ENCODE measurements at regions not wholly inside any gene's neighbourhood (a gene's known extent, or its start where the extent isn't known, plus 50 kb on each side); places are given as distances from the start of the nearest gene placed in this dataset.

DNA sequence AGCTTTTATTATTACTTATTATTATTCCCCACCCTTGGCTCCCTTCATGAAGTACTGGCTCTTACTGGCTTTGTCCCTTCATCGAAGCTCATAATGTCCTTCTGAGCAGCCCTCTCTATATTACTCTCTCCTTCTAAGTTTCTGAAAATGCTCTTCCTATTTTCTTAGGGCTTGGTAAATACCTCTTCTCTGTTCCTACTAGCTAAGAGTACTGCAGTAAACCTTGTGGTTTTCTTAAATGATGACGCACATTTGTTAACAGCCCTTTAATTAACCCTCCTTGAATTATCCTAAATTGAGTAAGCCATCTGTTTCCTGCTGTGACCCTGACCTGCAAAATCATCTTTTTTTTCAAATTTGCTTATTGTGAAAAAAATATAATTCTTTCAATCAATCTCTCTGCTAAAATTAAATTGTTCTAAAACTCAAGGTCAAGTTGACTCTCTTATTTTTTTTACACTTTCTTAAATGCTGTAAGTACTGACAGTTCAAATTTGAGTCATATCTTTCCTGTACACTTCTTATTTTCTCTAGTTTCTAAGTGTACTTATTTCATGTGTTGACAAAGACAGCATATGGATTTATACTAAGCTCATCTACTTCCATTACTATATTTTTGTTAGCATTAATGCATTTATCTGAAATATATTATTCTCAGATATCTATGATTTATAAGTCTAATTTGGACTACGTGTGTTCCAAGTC is 148.9 kb downstream of the ADAM29 start:
- H3K9me3 Mint-ChIP-seq = no peaks in the 10 kb centered on the region
- TF ChIP-seq, protein P1, sequence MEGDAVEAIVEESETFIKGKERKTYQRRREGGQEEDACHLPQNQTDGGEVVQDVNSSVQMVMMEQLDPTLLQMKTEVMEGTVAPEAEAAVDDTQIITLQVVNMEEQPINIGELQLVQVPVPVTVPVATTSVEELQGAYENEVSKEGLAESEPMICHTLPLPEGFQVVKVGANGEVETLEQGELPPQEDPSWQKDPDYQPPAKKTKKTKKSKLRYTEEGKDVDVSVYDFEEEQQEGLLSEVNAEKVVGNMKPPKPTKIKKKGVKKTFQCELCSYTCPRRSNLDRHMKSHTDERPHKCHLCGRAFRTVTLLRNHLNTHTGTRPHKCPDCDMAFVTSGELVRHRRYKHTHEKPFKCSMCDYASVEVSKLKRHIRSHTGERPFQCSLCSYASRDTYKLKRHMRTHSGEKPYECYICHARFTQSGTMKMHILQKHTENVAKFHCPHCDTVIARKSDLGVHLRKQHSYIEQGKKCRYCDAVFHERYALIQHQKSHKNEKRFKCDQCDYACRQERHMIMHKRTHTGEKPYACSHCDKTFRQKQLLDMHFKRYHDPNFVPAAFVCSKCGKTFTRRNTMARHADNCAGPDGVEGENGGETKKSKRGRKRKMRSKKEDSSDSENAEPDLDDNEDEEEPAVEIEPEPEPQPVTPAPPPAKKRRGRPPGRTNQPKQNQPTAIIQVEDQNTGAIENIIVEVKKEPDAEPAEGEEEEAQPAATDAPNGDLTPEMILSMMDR (conservative IDR thresholded peaks at IDR 0.05) = no peak
- no peak for DNase-seq (ENCODE audit: low read depth, low spot score)
- H3K36me3 Mint-ChIP-seq (ENCODE audit: low read depth) = no peaks in the 10 kb centered on the region
- peaks cover 5% of the 10 kb centered on the region for H3K4me1 Mint-ChIP-seq
- no peak overlapping the region for H3K27ac Mint-ChIP-seq (ENCODE audit: unreplicated experiment)
- no peaks in the 10 kb centered on the region for H3K27me3 Mint-ChIP-seq (ENCODE audit: low read depth)
- H3K4me3 Mint-ChIP-seq = no peak overlapping the region

DNA sequence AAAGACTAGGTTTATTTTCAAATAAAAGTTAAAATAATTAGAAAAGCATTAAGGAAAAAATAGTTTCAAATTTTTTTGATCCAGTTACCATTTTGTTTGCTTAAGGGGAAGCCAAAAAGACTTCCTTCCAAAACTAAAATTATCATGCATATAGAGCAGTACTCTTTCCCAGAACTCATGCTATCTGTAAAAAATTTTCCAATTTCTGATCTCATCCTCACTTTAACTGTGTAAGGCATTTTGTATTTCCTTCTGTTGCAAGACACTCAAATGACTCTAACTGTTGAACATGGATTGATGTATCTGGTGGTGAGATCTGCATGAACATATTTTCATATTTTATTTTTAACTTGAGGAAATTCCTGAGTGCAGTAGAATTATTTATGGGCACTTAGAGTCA is 150.1 kb downstream of the ADAM29 start:
- no peak overlapping the region for H3K27ac Mint-ChIP-seq (ENCODE audit: unreplicated experiment)

DNA sequence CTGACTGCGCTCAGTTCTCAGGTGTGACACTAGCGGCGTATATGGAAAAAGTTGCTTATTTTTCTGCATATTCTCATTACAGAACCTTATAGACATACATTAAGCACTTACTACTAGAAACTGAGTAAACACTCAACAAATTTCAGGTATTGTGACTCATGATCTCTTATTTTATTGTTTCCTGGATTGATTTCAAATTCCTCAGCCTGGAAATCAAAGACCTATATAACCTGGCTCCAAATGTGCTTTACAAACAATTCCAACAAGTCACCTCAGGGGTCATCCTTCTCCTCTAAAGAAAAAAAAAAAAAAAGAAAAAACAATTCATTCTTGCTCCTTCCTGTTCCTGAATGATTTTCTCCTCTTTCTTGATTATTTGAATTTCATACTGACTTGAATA is 152.3 kb downstream of the ADAM29 start:
- no peak for DNase-seq (ENCODE audit: low read depth, low spot score)
- Mint-ChIP-seq H3K4me3 (no peak overlapping the region), H3K36me3 (ENCODE audit: low read depth) (no peaks in the 10 kb centered on the region), H3K4me1 (peaks cover 5% of the 10 kb centered on the region), H3K27me3 (ENCODE audit: low read depth) (no peaks in the 10 kb centered on the region), H3K27ac (ENCODE audit: unreplicated experiment) (no peak overlapping the region), H3K9me3 (peaks cover 5% of the 10 kb centered on the region)
- TF ChIP-seq, protein P1 (conservative IDR thresholded peaks at IDR 0.05) = no peak

More for the DNA sequence above, 150.1 kb downstream of the ADAM29 start:
- Mint-ChIP-seq H3K4me1 (peaks cover 5% of the 10 kb centered on the region), H3K27me3 (ENCODE audit: low read depth) (no peaks in the 10 kb centered on the region), H3K9me3 (no peaks in the 10 kb centered on the region), H3K4me3 (no peak overlapping the region), H3K36me3 (ENCODE audit: low read depth) (no peaks in the 10 kb centered on the region)
- TF ChIP-seq, protein P1 (conservative IDR thresholded peaks at IDR 0.05) = no peak
- no peak for DNase-seq (ENCODE audit: low read depth, low spot score)

DNA sequence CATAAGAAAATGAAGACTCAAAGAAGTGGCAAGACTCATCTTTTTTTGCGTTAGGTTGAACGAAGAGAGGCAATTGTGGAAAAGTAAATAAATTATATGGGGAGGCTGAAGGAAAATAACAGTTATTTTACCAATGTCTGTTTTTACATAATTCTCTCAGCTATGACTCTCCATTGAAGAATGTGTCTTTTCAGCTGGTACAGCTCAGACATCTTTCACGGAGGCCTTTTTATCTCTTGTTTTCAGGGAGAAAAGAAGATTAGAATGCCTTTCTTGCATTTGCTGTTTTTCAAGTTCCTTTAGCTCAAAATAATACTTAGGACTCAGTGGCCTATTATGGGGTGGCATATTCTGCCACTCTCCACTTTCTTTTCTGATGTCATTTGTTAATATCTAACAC is 153.0 kb downstream of the ADAM29 start:
- Mint-ChIP-seq H3K27me3 (ENCODE audit: low read depth) (no peaks in the 10 kb centered on the region), H3K27ac (ENCODE audit: unreplicated experiment) (no peak overlapping the region), H3K4me1 (peaks cover 5% of the 10 kb centered on the region), H3K4me3 (no peak overlapping the region), H3K9me3 (peaks cover 5% of the 10 kb centered on the region), H3K36me3 (ENCODE audit: low read depth) (no peaks in the 10 kb centered on the region)
- no peak for DNase-seq (ENCODE audit: low read depth, low spot score)
- TF ChIP-seq, protein P1 (conservative IDR thresholded peaks at IDR 0.05) = no peak

DNA sequence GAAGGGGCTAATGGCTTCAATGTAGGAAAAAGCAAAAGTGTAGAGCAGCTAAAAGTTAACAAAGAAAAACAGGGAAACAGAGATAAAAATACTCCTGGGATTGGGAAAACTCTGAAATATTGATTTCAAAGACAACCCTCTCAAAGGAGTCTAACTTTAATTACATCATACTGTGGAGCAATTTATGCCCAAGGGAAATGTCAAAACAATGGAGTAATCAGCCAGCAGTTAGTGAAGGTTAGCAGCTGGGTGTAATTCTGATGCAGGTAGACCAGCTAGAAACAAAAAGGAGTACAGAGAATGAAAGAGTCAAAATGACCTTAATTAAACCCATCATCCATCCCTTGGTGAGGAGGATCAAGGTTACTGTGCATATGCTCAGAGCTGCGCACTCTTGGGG is 169.0 kb downstream of the ADAM29 start:
- TF ChIP-seq, protein P1 (conservative IDR thresholded peaks at IDR 0.05) = no peak
- Mint-ChIP-seq H3K27me3 (ENCODE audit: low read depth) (no peaks in the 10 kb centered on the region), H3K4me3 (no peak overlapping the region), H3K27ac (ENCODE audit: unreplicated experiment) (no peak overlapping the region), H3K4me1 (no peaks in the 10 kb centered on the region), H3K36me3 (ENCODE audit: low read depth) (no peaks in the 10 kb centered on the region), H3K9me3 (peaks cover 2% of the 10 kb centered on the region)
- no peak for DNase-seq (ENCODE audit: low read depth, low spot score)

All from neural crest cell (in vitro differentiated cells).